Activated CD4-positive, alpha-beta T cell treated with anti-CD3 and anti-CD28 coated beads, Interleukin-2, amount 10 ng/mL, durations not matched to agents 24 days and 14 days (primary cell): ENCODE measurements at regions not wholly inside any gene's neighbourhood (a gene's known extent, or its start where the extent isn't known, plus 50 kb on each side); places are given as distances from the start of the nearest gene placed in this dataset.

ENCODE experiments used
- DNase-seq: peaks from one replicate; pipeline ENCODE4 v3.0.0; 2022
- H3K27ac Mint-ChIP-seq: one replicate; pipeline ENCODE4 v1.8.0; 2022; ENCODE audit warnings: mild to moderate bottlenecking, mixed read lengths
- H3K27me3 Mint-ChIP-seq: one replicate; pipeline ENCODE4 v1.8.0; 2022; ENCODE audit warnings: mixed read lengths
- H3K36me3 Mint-ChIP-seq: one replicate; pipeline ENCODE4 v1.8.0; 2022; ENCODE audit warnings: low read depth, mild to moderate bottlenecking, mixed read lengths
- H3K4me1 Mint-ChIP-seq: one replicate; pipeline ENCODE4 v1.8.0; 2021; ENCODE audit warnings: mixed read lengths
- H3K4me3 Mint-ChIP-seq: one replicate; pipeline ENCODE4 v1.8.0; 2022; ENCODE audit warnings: mild to moderate bottlenecking, moderate library complexity, mixed read lengths
- H3K9me3 Mint-ChIP-seq: one replicate; pipeline ENCODE4 v1.8.0; 2021; ENCODE audit warnings: mixed read lengths
- intact Hi-C: fragments of 100-400 bp; cut with micrococcal nuclease; formaldehyde crosslinking; loops from one replicate; pipeline ENCODE4 v1.15.1; 2023

DNA sequence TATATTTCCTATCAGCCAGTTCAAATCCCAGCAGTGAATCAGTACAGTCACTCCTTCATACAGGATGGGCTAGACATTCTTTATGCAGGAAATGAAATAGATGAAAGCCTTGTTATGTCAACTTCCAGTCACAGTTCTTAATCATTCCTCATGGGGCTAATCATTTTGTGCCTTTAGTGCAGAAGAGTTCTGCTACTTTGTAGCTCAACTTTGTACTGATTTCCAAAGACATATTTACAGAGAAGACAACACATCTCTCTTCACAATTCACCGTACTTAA, 593.9 kb upstream of the NETO1 start:
- Mint-ChIP-seq H3K36me3 (no peaks in the 10 kb centered on the region), H3K4me3 (no peak overlapping the region), H3K4me1 (no peaks in the 10 kb centered on the region), H3K27ac (no peak overlapping the region), H3K9me3 (no peaks in the 10 kb centered on the region), H3K27me3 (no peaks in the 10 kb centered on the region)
- intact Hi-C loops: no loop called here
- no peak for DNase-seq

DNA sequence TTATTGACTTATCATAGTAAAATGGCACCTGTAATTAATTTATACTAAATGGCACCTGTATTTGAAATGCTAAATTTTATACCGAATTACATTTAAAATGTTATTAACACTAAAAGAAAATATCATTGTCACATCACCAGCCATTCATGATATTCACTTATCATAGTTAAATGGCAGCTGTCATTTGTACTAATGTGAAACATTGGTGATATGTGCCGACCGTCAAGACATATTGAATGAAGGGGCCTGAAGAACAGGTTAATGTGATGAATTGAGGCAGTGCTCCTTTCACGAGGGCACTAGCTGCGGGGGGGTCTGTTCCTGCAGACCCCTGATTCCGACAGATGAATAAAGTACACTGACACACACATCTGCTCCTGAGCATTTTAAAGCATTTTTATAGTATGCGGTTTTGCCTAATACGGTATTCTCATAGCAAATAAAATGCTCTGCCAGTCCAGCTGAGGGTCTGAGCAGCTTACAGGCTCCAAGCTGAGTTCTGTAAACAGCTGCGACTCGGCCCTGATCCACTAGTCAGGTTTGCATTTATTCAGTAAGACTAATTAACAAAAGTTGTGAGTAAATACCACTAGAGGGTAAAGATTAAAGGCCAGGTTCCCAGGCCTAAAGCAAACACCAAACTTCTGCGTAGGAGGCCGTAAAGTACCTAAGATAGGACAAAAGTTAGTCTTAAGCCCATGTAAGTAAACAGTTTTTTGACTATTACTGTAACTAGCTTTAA, 593.4 kb upstream of the NETO1 start:
- Mint-ChIP-seq H3K27ac (no peak overlapping the region), H3K4me1 (no peaks in the 10 kb centered on the region), H3K36me3 (no peaks in the 10 kb centered on the region), H3K9me3 (no peaks in the 10 kb centered on the region), H3K4me3 (no peak overlapping the region), H3K27me3 (no peaks in the 10 kb centered on the region)
- no peak for DNase-seq
- intact Hi-C loops: no loop called here

DNA sequence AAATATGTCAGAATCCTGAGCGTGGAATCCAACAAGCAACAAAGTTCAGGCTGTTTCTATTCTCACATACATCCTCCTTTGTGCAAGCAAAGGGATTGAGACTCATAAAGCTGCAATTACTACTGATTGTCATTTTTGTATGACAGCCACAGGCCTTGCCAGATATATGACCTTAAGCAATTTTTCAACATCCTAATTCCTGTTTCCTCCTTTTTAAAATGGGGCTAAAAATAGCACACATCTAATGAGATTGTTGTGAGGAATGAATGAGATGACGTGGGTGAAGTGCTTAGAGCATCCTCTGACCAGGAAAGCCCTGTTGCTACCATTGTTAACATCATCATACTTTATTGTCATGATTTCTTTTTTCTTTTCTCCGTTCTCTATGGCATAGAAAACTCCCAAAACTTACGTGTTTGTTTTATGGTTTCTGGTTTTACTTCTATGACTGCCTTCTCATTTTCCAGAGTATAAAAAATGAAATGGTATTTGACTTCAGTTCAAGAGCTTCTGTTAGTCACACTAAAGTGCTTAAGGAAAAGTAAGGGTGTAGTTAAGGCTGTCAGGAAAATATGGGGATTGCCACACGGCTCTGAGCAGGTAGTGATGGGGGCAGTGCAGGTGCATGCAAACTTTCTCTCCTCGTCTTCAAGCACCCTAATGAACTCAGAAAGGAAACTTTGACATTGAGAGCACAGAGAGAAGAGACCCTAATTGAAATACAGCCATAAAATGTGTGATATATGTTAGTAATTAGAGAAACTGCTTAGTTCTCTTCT, 590.6 kb upstream of the NETO1 start:
- Mint-ChIP-seq H3K27ac (no peak overlapping the region), H3K4me1 (no peaks in the 10 kb centered on the region), H3K36me3 (no peaks in the 10 kb centered on the region), H3K4me3 (no peak overlapping the region), H3K27me3 (no peaks in the 10 kb centered on the region), H3K9me3 (no peaks in the 10 kb centered on the region)
- DNase-seq: no peak
- intact Hi-C loops: no loop called here

DNA sequence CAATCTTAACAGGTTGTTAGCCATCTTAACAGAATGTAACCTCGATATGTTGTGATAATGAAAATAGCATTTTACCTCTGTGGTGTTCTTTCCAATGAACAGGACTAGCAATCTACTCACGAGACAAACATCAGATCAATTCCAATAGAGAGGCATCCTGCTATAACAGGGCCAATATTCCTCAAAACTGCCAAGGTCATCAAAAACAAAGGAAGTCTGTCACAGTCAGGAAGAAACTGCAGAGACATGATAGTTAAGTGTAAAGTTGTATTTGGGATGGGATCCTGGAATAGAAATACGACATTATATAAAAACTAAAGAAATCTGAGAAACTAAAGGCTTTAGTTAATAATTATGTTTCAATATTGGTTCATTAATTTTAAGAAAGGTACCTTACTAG, 588.9 kb upstream of the NETO1 start:
- intact Hi-C loops: no loop called here
- Mint-ChIP-seq H3K4me1 (no peaks in the 10 kb centered on the region), H3K27me3 (no peaks in the 10 kb centered on the region), H3K9me3 (no peaks in the 10 kb centered on the region), H3K36me3 (no peaks in the 10 kb centered on the region), H3K4me3 (no peak overlapping the region), H3K27ac (no peak overlapping the region)
- no peak for DNase-seq

GRCh38 chr18:73452866-73453265, 585.1 kb upstream of the NETO1 start:
- Mint-ChIP-seq H3K27me3 (no peaks in the 10 kb centered on the region), H3K36me3 (no peaks in the 10 kb centered on the region), H3K9me3 (peaks cover 3% of the 10 kb centered on the region), H3K4me1 (no peaks in the 10 kb centered on the region), H3K4me3 (no peak overlapping the region), H3K27ac (no peak overlapping the region)
- no peak for DNase-seq
- intact Hi-C loops: no loop called here

- no peaks in the 10 kb centered on the region for H3K36me3 Mint-ChIP-seq
Observed at GRCh38 chr18:73446502-73446901, 578.7 kb upstream of the NETO1 start.

DNA sequence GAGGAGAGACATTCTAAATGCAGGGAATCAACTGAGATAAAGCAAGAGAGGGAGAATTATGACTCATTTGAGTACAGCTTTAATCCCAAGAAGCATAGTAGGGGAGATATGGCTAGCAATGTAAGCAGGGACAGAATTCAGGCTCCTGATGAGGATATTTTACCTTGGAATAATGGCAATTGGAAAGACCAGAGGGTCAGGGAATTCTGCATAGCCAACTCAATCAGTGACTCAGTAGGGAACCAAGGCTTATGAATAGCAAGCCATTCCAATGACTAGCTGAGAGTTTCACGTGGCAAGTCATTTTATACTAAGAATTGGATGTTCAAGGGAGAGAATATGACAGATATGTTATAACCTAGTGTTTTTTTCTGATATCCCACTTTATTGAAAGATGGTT, 563.8 kb upstream of the NETO1 start:
- Mint-ChIP-seq H3K9me3 (no peaks in the 10 kb centered on the region), H3K27ac (no peak overlapping the region), H3K4me3 (no peak overlapping the region), H3K27me3 (no peaks in the 10 kb centered on the region), H3K4me1 (no peaks in the 10 kb centered on the region), H3K36me3 (no peaks in the 10 kb centered on the region)
- intact Hi-C loops: no loop called here
- no peak for DNase-seq

More at GRCh38 chr18:73446502-73446901, 578.7 kb upstream of the NETO1 start:
- Mint-ChIP-seq H3K4me1 (no peaks in the 10 kb centered on the region), H3K27ac (no peak overlapping the region), H3K27me3 (no peaks in the 10 kb centered on the region), H3K4me3 (no peak overlapping the region), H3K9me3 (peaks cover 7% of the 10 kb centered on the region)
- intact Hi-C loops: no loop called here
- DNase-seq: no peak

- H3K36me3 Mint-ChIP-seq: no peaks in the 10 kb centered on the region
- no peaks in the 10 kb centered on the region for H3K27me3 Mint-ChIP-seq
- no peak overlapping the region for H3K4me3 Mint-ChIP-seq
- H3K9me3 Mint-ChIP-seq: no peaks in the 10 kb centered on the region
- intact Hi-C loops: no loop called here
- DNase-seq: no peak
- H3K27ac Mint-ChIP-seq: no peak overlapping the region
- H3K4me1 Mint-ChIP-seq: no peaks in the 10 kb centered on the region
Observed at GRCh38 chr18:73421010-73421409, 553.2 kb upstream of the NETO1 start.

DNA sequence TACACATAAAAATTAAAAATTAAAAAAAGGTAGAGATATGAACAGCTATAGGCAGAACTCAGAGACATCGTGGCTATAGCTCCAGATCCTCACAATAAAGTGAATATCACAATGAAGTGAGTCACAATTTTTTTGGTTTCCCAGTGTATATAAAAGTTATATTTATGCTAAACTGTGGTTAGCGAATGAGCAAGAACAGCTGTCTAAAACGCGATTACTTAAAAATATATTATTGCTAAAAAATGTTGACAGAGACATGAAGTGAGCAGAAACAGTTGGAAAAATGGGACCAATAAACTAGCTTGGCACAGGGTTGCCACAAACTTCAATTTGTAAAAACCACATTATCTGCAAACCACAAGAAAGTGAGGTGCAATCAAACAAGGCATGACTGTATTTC, 551.7 kb upstream of the NETO1 start:
- no peak overlapping the region for H3K4me3 Mint-ChIP-seq
- no peaks in the 10 kb centered on the region for H3K27me3 Mint-ChIP-seq

DNA sequence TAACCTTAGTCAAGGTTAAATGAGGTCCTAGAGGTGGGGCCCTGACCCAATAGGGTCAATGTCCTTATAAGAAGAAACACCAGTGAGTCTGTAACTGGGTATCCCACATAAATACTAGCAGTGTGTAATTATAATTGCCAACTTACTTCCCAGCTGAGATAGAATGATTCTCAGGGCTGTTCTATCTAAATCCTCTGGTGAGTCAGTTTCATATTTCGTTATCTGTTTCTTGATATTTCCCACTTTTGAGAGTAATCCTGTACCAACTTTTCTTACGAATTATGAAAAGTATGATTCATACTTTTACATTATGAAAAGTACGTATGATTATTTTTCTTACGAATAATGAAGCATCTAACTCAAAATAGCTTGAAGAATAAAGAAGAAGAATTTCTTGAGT, 546.8 kb upstream of the NETO1 start:
- no peak for DNase-seq
- Mint-ChIP-seq H3K27ac (no peak overlapping the region), H3K36me3 (no peaks in the 10 kb centered on the region), H3K4me1 (no peaks in the 10 kb centered on the region), H3K4me3 (no peak overlapping the region), H3K27me3 (no peaks in the 10 kb centered on the region), H3K9me3 (no peaks in the 10 kb centered on the region)
- intact Hi-C loops: no loop called here

More for the DNA sequence above, 551.7 kb upstream of the NETO1 start:
- H3K9me3 Mint-ChIP-seq: no peaks in the 10 kb centered on the region
- no peaks in the 10 kb centered on the region for H3K36me3 Mint-ChIP-seq
- H3K27ac Mint-ChIP-seq: no peak overlapping the region
- no peaks in the 10 kb centered on the region for H3K4me1 Mint-ChIP-seq
- DNase-seq: no peak
- intact Hi-C loops: no loop called here

DNA sequence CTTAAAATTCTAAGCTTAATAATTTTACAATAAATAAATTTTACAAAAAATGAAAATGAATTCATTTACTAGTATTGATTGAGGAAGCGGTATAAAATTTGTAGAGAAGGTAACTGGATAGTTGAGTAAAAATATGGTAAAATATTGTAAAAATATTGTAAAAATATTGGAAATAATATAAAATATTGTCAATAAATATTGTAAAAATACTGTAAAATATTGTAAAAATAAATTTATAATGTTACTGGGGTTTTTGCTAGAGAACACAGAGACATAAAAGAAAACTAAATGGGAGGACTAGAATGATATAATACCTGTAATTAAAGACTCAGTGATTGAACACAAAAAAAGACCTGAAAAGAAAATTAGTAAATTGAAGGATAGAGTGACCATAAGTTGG, 546.3 kb upstream of the NETO1 start:
- intact Hi-C loops: no loop called here
- no peaks in the 10 kb centered on the region for H3K36me3 Mint-ChIP-seq

DNA sequence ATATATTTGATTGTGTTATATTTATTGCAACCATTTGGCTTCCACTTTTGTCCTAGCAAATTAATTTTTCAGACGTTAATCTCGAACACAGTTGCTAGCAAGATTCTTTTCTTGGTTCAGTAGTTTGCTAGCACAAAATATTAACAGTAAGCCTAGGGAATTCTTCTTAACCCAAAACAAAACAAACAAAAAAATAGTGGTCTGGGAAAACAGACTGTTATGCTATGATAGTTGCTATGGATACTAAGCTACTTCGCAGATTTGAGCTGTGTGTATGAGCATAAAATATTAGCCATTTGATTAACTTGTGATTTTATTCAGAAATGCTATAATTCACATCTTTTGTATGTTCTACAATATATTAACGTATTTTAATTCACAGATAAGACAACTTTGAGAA, 541.5 kb upstream of the NETO1 start:
- Mint-ChIP-seq H3K4me1 (no peaks in the 10 kb centered on the region), H3K4me3 (no peak overlapping the region), H3K27me3 (no peaks in the 10 kb centered on the region), H3K9me3 (no peaks in the 10 kb centered on the region), H3K36me3 (no peaks in the 10 kb centered on the region), H3K27ac (no peak overlapping the region)
- intact Hi-C loops: no loop called here
- no peak for DNase-seq

More for the DNA sequence above, 546.3 kb upstream of the NETO1 start:
- no peaks in the 10 kb centered on the region for H3K27me3 Mint-ChIP-seq
- no peak overlapping the region for H3K4me3 Mint-ChIP-seq
- no peak overlapping the region for H3K27ac Mint-ChIP-seq
- H3K9me3 Mint-ChIP-seq: no peaks in the 10 kb centered on the region
- H3K4me1 Mint-ChIP-seq: no peaks in the 10 kb centered on the region
- DNase-seq: no peak

- no peak for DNase-seq
- Mint-ChIP-seq H3K9me3 (no peaks in the 10 kb centered on the region), H3K4me3 (no peak overlapping the region), H3K27ac (no peak overlapping the region), H3K36me3 (no peaks in the 10 kb centered on the region), H3K4me1 (no peaks in the 10 kb centered on the region), H3K27me3 (no peaks in the 10 kb centered on the region)
- intact Hi-C loops: no loop called here
Observed at GRCh38 chr18:73408469-73408868, 540.7 kb upstream of the NETO1 start.

GRCh38 chr18:73407506-73407905, 539.7 kb upstream of the NETO1 start:
- Mint-ChIP-seq H3K4me1 (no peaks in the 10 kb centered on the region), H3K9me3 (no peaks in the 10 kb centered on the region), H3K36me3 (no peaks in the 10 kb centered on the region), H3K4me3 (no peak overlapping the region), H3K27ac (no peak overlapping the region), H3K27me3 (no peaks in the 10 kb centered on the region)
- intact Hi-C loops: no loop called here
- DNase-seq: no peak

GRCh38 chr18:73384246-73384645, 516.5 kb upstream of the NETO1 start:
- Mint-ChIP-seq H3K27me3 (no peaks in the 10 kb centered on the region), H3K4me1 (no peaks in the 10 kb centered on the region), H3K9me3 (no peaks in the 10 kb centered on the region), H3K4me3 (no peak overlapping the region), H3K36me3 (no peaks in the 10 kb centered on the region), H3K27ac (no peak overlapping the region)
- intact Hi-C loops: no loop called here
- no peak for DNase-seq
